ENCODE measurements at regions not wholly inside any gene's neighbourhood (a gene's known extent, or its start where the extent isn't known, plus 50 kb on each side); places are given as distances from the start of the nearest gene placed in this dataset.

GRCh38 chr14:26293909-26294308, 303.9 kb downstream of the NOVA1 start:
- no peak for DNase-seq

- no peak for DNase-seq
Measured at GRCh38 chr14:26289891-26290486, 307.8 kb downstream of the NOVA1 start.

- DNase-seq, result no peak
Measured at GRCh38 chr14:26286913-26287205, 311.0 kb downstream of the NOVA1 start.

GRCh38 chr14:26286081-26286912, 311.5 kb downstream of the NOVA1 start:
- no peak for DNase-seq

- no peak for DNase-seq
Measured at GRCh38 chr14:26282578-26282977, 315.3 kb downstream of the NOVA1 start.

GRCh38 chr14:26282011-26282410, 315.8 kb downstream of the NOVA1 start:
- DNase-seq, result peak in 1 of 2 donors; percentile 14

GRCh38 chr14:26281280-26281998, 316.4 kb downstream of the NOVA1 start:
- no peak for DNase-seq

- no peak for DNase-seq
Measured at GRCh38 chr14:26276757-26277156, 321.1 kb downstream of the NOVA1 start.

- no peak for DNase-seq
Measured at GRCh38 chr14:26265170-26265685, 332.6 kb downstream of the NOVA1 start.

GRCh38 chr14:26261368-26262122, 336.3 kb downstream of the NOVA1 start:
- no peak for DNase-seq

GRCh38 chr14:26255213-26255612, 342.6 kb downstream of the NOVA1 start:
- DNase-seq, result no peak

- no peak for DNase-seq
Measured at GRCh38 chr14:26252176-26252575, 345.7 kb downstream of the NOVA1 start.

- no peak for DNase-seq
Measured at GRCh38 chr14:26233118-26233517, 364.7 kb downstream of the NOVA1 start.

GRCh38 chr14:26218861-26219260, 379.0 kb downstream of the NOVA1 start:
- no peak for DNase-seq

GRCh38 chr14:26217778-26218177, 380.1 kb downstream of the NOVA1 start:
- peak in 1 of 2 donors; percentile 5 for DNase-seq

- DNase-seq, result peak in 1 of 2 donors; percentile 11
Measured at GRCh38 chr14:26216786-26217185, 381.0 kb downstream of the NOVA1 start.

GRCh38 chr14:26213846-26214575, 383.8 kb downstream of the NOVA1 start:
- peak in 1 of 2 donors; percentile 20 for DNase-seq

GRCh38 chr14:26209699-26210098, 388.1 kb downstream of the NOVA1 start:
- no peak for DNase-seq

GRCh38 chr14:26206640-26207039, 391.2 kb downstream of the NOVA1 start:
- DNase-seq, result no peak

GRCh38 chr14:26204728-26205479, 392.9 kb downstream of the NOVA1 start:
- DNase-seq, result no peak

- DNase-seq, result no peak
Measured at GRCh38 chr14:26204366-26204727, 393.5 kb downstream of the NOVA1 start.

GRCh38 chr14:26200687-26201086, 397.1 kb downstream of the NOVA1 start:
- no peak for DNase-seq
